ENCODE measurements at regions not wholly inside any gene's neighbourhood (a gene's known extent, or its start where the extent isn't known, plus 50 kb on each side); places are given as distances from the start of the nearest gene placed in this dataset.

DNA sequence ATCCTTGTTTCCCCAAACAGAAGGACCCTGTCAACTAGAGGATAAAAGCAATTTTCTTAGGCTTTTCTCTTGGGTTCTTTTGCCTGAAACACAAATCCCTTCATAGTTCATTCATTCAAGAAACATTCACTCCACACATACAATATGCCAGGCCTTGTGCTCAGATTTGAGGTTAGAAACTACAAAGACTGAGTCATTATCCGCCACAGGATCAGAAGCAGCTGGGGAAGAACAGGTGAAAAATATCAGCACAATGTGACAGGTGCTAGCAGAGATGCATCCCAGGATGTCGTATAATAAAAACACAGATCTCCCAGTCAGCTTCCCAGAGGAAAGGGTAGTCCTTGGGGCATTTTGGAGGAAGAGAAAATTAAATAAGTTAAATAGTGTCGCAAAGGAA is 172.4 kb downstream of the LRATD1 start:
- TF ChIP-seq, protein P1, sequence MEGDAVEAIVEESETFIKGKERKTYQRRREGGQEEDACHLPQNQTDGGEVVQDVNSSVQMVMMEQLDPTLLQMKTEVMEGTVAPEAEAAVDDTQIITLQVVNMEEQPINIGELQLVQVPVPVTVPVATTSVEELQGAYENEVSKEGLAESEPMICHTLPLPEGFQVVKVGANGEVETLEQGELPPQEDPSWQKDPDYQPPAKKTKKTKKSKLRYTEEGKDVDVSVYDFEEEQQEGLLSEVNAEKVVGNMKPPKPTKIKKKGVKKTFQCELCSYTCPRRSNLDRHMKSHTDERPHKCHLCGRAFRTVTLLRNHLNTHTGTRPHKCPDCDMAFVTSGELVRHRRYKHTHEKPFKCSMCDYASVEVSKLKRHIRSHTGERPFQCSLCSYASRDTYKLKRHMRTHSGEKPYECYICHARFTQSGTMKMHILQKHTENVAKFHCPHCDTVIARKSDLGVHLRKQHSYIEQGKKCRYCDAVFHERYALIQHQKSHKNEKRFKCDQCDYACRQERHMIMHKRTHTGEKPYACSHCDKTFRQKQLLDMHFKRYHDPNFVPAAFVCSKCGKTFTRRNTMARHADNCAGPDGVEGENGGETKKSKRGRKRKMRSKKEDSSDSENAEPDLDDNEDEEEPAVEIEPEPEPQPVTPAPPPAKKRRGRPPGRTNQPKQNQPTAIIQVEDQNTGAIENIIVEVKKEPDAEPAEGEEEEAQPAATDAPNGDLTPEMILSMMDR (IDR thresholded peaks at IDR 0.05) = no peak
- TF ChIP-seq POLR2A (IDR thresholded peaks at IDR 0.05) = no peak
